Right lobe of liver (tissue), 6 donors: ENCODE measurements at regions not wholly inside any gene's neighbourhood (a gene's known extent, or its start where the extent isn't known, plus 50 kb on each side); places are given as distances from the start of the nearest gene placed in this dataset.
"Not testable (repeated sequence)": the region's sequence is repeated elsewhere in the genome, so short reads cannot be mapped to it uniquely, and the experiment has no call there.

Experiments used
- ATAC-seq, 4 donors: fragments of 200-7000 bp; cut with Tn5 transposase; one replicate each; pipeline ENCODE4 v1.9.1; 2020; ENCODE audit warnings: mild to moderate bottlenecking in 4 of 4, moderate library complexity in 4 of 4
- DNase-seq, 3 donors: peaks; one replicate each; pipeline ENCODE4 v3.0.0-alpha.2; 2020
- H3K27ac ChIP-seq, 3 donors: fragments of 200-600 bp; one replicate each; pipeline ENCODE4 v1.8.0; 2022
- H3K27me3 ChIP-seq, 2 donors: fragments of 200-600 bp; one replicate each; pipeline ENCODE4 v1.8.0; 2022
- H3K36me3 ChIP-seq, 4 donors: fragments of 200-600 bp; sonication (generic) in 1 of 4; one replicate each; pipeline versions ENCODE4 v1.5.1 to v1.8.0; 2017 to 2022; ENCODE audit warnings: control low read depth in 1 of 4
- H3K4me1 ChIP-seq, 4 donors: fragments of 200-600 bp; sonication (generic) in 1 of 4; one replicate each; pipeline versions ENCODE4 v1.5.1 to v1.8.0; 2017 to 2022; ENCODE audit warnings: control low read depth in 1 of 4
- H3K4me3 ChIP-seq, 3 donors: fragments of 200-600 bp; one replicate each; pipeline ENCODE4 v1.8.0; 2022
- H3K9me3 ChIP-seq, 4 donors: fragments of 200-600 bp; sonication (generic) in 1 of 4; one replicate each; pipeline versions ENCODE4 v1.5.1 to v1.8.0; 2017 to 2022; ENCODE audit warnings: control low read depth in 1 of 4
- POLR2A ChIP-seq: fragments of 450-650 bp; IDR thresholded peaks from one replicate; pipeline ENCODE4 v1.6.1; 2017; ENCODE audit warnings: antibody characterized with exemption, mild to moderate bottlenecking
- WGBS: methylation state at CpG from one replicate; pipeline ENCODE4 v1.1.6; 2018; ENCODE audit warnings: low coverage, low lambda C conversion rate; ENCODE audit not compliant: insufficient coverage; ENCODE audit errors: missing lambda C conversion rate; 5-methylcytosine and 5-hydroxymethylcytosine counted together
- intact Hi-C, 2 donors: fragments of 100-400 bp; cut with DNase I; formaldehyde crosslinking; loops; one replicate each; pipeline versions ENCODE4 v1.11.2 to v1.14.1; 2022
- TF ChIP-seq, protein P1 (sequence below), 4 donors: fragments of 200-600 bp in 3 of 4; fragments of 450-650 bp in 1 of 4; IDR thresholded peaks; one replicate each; pipeline versions ENCODE4 v1.5.1 to v1.8.0; 2016 to 2022; ENCODE audit warnings: antibody characterized with exemption in 4 of 4, mild to moderate bottlenecking in 2 of 4
- donor health status: DM: no; HTN: yes; CAD: no.
- donor health status: DM: no; HTN: no; CAD: no.
- donor health status: DM: no; HTN: no; CAD: no.
- donor health status: DM: no; HTN: yes; CAD: no.
- donor health status: DM: no; HTN: yes; CAD: no.

DNA sequence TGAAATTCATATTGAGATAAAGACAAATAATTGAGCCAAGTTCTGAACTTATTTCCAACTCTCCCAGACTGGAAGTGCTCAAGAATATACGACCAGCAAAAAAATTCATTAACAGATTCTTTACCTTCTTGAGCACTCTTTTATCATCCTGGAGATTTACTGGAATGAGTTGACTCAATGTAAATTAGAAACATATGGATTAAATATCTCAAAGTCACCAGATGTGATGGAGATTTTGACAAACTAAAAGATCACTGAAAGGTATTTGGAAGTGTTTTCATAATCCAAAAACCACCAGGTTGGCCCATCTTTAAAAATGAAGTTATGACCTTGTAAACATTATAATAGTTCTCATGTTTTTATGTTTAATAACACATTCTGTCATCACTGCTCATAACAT is 433.2 kb upstream of the RASGRP1 start:
- TF ChIP-seq, protein P1, sequence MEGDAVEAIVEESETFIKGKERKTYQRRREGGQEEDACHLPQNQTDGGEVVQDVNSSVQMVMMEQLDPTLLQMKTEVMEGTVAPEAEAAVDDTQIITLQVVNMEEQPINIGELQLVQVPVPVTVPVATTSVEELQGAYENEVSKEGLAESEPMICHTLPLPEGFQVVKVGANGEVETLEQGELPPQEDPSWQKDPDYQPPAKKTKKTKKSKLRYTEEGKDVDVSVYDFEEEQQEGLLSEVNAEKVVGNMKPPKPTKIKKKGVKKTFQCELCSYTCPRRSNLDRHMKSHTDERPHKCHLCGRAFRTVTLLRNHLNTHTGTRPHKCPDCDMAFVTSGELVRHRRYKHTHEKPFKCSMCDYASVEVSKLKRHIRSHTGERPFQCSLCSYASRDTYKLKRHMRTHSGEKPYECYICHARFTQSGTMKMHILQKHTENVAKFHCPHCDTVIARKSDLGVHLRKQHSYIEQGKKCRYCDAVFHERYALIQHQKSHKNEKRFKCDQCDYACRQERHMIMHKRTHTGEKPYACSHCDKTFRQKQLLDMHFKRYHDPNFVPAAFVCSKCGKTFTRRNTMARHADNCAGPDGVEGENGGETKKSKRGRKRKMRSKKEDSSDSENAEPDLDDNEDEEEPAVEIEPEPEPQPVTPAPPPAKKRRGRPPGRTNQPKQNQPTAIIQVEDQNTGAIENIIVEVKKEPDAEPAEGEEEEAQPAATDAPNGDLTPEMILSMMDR (IDR thresholded peaks at IDR 0.05) = no peak
- TF ChIP-seq POLR2A = no peak
- Histone ChIP-seq H3K27ac (no peak overlapping the region), H3K36me3 (no peaks in the 10 kb centered on the region), H3K4me1 (no peaks in the 10 kb centered on the region), H3K9me3 (no peaks in the 10 kb centered on the region), H3K27me3 (no peaks in the 10 kb centered on the region), H3K4me3 (no peak overlapping the region)
- ATAC-seq (no peak), DNase-seq (no peak)
- intact Hi-C loops = loop anchor here in 1 of 2 donors (10.0 kb wide), 1 partner anchor 183 kb away; no protein-coding TSS in a partner anchor
- WGBS = 62% methylated on average over 1 of the region's 1 CpG

DNA sequence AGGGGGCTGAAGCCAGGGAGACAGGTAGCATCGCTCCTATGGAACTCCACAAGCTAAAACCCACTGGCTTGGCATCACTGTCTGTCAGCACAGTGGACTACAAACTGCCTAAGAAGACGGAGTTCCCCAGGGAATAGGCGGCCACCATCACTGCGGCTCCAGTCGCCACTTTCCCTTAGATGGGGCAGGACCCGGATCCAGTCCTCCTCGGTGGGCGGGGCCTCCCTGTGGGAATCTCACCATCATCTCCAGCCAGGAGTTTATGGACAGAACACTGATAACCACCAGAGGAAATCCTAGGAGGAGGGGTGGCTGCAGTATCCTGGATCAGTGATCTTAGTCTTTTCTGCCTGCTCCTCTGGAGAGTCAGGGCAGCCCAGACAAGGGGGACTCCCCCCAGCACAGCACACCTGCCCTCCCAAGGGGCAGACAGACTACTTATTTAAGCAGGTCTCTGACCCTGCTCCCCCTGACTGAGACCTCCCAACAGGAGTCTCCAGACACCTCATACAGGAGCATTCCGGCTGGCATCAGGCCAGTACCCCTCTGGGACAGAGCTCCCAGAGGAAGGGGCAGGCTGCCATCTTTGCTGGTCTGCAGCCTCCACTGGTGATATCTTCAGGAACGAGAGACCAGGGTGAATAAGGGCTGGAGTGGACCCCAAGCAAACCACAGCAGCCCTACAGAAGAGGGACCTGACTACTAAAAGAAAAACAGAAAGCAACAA is 435.6 kb upstream of the RASGRP1 start:
- Histone ChIP-seq H3K27ac (no peak overlapping the region), H3K36me3 (no peaks in the 10 kb centered on the region), H3K27me3 (no peaks in the 10 kb centered on the region), H3K9me3 (no peaks in the 10 kb centered on the region), H3K4me1 (no peaks in the 10 kb centered on the region), H3K4me3 (no peak overlapping the region)
- no peak for ATAC-seq
- no peak for TF ChIP-seq POLR2A
- TF ChIP-seq, protein P1 (IDR thresholded peaks at IDR 0.05) = no peak
- WGBS = 64% methylated on average over 3 of the region's 10 CpGs
- peak in 1 of 3 donors; percentile 23 for DNase-seq
- intact Hi-C loops = no loop called here

DNA sequence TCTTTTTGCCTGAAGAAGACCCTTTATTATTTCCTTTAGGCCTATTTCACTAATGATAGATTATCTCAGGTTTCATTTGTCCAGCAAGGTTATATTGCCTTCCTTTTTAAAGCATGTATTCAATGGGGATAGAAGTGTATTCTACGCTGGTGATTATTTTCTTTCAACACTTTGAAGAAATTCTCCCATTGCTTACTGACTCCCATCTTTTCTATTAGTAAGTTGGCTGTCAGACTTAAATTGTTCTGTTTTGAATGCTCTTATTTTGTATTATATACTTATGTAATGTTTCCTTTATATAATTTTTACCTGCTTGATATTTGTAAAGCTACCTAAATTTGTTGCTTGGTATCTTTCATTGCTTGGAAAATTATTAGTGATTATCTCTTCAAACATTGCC is 445.1 kb upstream of the RASGRP1 start:
- TF ChIP-seq, protein P1 (IDR thresholded peaks at IDR 0.05) = no peak
- TF ChIP-seq POLR2A = no peak
- Histone ChIP-seq H3K27ac (no peak overlapping the region), H3K27me3 (no peaks in the 10 kb centered on the region), H3K4me3 (no peak overlapping the region), H3K36me3 (no peaks in the 10 kb centered on the region), H3K4me1 (no peaks in the 10 kb centered on the region), H3K9me3 (no peaks in the 10 kb centered on the region)
- DNase-seq (no peak), ATAC-seq (no peak)
- intact Hi-C loops = no loop called here
- WGBS = 64% methylated on average over 1 of the region's 1 CpG

DNA sequence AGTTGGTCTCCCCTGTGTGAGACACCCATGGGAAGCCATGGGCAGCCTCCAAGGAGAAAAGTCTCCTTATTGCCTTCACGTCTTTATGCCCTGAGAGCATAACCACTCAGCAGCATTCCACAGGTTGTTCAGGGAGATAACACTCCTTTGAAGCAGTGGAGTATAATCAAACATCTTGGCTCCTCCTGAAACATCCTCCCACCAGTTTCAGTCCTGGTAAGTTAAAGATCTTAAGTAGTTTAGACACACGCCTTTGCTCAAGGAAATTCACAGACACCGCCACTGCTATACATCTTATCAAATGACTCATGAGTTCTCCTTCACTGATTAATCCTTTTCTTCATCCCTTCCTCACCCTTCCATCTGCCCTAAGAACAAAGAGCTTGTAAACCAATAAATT is 446.5 kb upstream of the RASGRP1 start:
- H3K36me3 ChIP-seq, H3K27ac ChIP-seq, H3K4me3 ChIP-seq, H3K9me3 ChIP-seq, DNase-seq, intact Hi-C loops, H3K27me3 ChIP-seq, H3K4me1 ChIP-seq, ATAC-seq: not testable (repeated sequence)
- WGBS = 67% methylated on average over 3 of the region's 3 CpGs

DNA sequence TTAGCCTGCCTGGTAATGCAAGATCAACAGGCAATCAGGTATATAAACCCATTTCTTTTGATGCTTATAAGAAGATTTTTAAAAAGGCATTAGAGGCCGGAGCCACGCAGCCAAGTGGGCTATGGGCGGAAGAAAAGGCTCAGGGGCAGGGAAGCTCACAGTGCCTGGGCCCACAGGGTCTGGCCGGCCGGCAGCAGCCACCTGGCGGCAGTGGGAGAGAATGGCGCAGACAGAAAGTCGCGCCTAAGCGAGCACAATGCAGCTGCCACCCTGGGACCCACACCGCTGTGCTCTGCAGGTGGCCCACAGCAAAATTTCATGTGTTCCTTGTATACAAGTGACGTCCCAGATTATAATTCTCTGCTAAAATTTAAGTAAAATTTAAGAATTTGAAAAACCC is 448.6 kb upstream of the RASGRP1 start:
- 74% methylated on average over 12 of the region's 12 CpGs for WGBS
- Histone ChIP-seq H3K4me3 (no peak overlapping the region), H3K4me1 (no peaks in the 10 kb centered on the region), H3K27me3 (no peaks in the 10 kb centered on the region), H3K9me3 (no peaks in the 10 kb centered on the region), H3K36me3 (no peaks in the 10 kb centered on the region), H3K27ac (no peak overlapping the region)
- no peak for TF ChIP-seq POLR2A
- TF ChIP-seq, protein P1 (IDR thresholded peaks at IDR 0.05) = no peak
- DNase-seq = no peak
- no peak for ATAC-seq
- intact Hi-C loops = no loop called here
